ENCODE measurements at regions not wholly inside any gene's neighbourhood (a gene's known extent, or its start where the extent isn't known, plus 50 kb on each side); places are given as distances from the start of the nearest gene placed in this dataset.

DNA sequence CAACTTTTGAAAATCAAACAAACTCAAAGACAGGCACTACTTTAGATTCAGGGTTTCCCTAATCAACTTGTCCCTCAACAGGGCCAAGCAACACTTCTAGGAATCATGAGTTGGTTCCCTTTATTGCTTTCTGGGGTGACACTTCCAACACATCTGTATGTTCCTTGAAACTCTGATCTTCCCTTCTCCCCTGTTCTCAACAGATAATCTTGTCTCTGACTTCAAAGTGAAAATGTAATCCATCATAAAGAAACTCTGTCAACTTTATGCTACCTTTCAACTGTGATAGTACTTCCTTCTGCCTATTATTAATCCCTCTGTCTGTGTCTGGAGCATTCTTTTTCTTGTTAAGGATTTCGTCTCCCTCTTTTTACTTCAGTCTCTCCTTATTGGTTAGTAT is 250.1 kb upstream of the MEF2C start:
- no peak overlapping the region for H3K27ac ChIP-seq
- DNase-seq (ENCODE audit: low spot score): no peak
- ChIA-PET POLR2A (ENCODE audit: low non-redundant PET) (no interaction called here), CTCF (interaction anchor here (0.6 kb wide), 1 partner anchor 404 kb away, joined by 5 read pairs; no protein-coding TSS in a partner anchor)
- no peak for TF ChIP-seq CTCF (conservative IDR thresholded peaks at IDR 0.05; ENCODE audit: low read depth)

DNA sequence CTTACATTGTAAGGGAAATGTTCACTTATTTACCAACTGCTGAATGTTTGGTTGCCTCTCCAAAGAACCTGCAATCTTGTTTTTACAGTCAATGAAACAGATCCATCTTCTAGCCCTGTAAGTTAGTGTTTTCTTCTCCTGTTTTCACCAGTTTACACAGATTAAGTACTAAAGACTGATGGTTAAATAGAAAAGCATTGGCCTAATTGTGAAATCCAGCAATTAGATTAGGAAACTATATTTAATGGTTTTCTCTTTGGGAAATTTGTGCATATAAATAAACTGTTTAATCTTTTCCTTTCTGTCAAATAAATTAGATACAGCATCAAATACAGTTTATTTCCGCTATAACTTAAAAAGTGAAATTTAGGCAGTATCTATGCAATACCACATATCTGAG is 247.9 kb upstream of the MEF2C start:
- ChIA-PET CTCF (no interaction called here), POLR2A (ENCODE audit: low non-redundant PET) (no interaction called here)
- no peak for DNase-seq (ENCODE audit: low spot score)
- no peak for TF ChIP-seq CTCF (conservative IDR thresholded peaks at IDR 0.05; ENCODE audit: low read depth)
- H3K27ac ChIP-seq: no peak overlapping the region

DNA sequence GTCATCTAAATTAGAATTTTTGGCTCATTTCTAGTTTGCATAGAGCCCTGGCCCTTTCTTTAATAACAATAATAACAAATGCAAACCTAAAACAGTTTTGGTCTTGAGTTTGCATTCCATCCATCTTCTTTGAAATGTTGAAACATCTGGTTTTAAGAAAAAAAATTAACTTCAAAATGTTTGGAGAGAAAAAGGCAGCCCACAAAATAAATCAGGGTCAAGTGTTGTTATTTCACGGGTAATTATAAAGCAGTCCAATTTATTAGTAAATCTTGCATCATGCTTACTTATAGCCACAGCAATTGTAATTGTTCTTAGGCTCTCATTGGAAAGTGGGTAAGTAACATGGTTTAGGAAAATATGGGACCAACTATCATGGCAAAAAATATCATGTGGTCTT is 247.0 kb upstream of the MEF2C start:
- no peak for DNase-seq (ENCODE audit: low spot score)
- POLR2A ChIA-PET (ENCODE audit: low non-redundant PET): no interaction called here
- no peak for TF ChIP-seq CTCF (conservative IDR thresholded peaks at IDR 0.05; ENCODE audit: low read depth)
- CTCF ChIA-PET: no interaction called here
- no peak overlapping the region for H3K27ac ChIP-seq

GRCh38 chr5:89128906-89129625 is 246.1 kb upstream of the MEF2C start:
- CTCF ChIA-PET: interaction anchor here (0.7 kb wide), 1 partner anchor 628 kb away, joined by 3 read pairs; no protein-coding TSS in a partner anchor
- DNase-seq (ENCODE audit: low spot score): no peak
- no peak overlapping the region for H3K27ac ChIP-seq
- POLR2A ChIA-PET (ENCODE audit: low non-redundant PET): no interaction called here
- TF ChIP-seq CTCF (conservative IDR thresholded peaks at IDR 0.05; ENCODE audit: low read depth): no peak

DNA sequence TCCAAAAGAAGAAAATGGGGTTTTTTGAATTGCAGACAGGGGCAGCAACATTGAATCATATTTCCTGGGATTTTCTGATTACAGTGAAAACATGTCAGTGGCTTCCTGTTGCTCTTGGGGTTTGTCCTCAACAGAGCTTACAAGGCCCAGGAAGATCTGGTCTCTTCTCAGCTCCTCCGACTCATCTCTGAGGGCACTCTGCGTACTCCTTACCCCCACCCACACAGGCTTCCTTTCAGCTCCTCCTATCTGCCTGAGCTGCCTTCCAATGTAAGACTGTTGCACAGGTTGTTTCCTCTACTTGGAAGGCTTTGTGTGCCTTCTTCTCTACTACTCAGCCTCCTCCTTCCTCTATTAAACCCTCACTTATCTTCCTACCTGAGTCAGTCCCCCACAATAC is 245.1 kb upstream of the MEF2C start:
- DNase-seq (ENCODE audit: low spot score): no peak
- TF ChIP-seq CTCF (conservative IDR thresholded peaks at IDR 0.05; ENCODE audit: low read depth): no peak
- POLR2A ChIA-PET (ENCODE audit: low non-redundant PET): no interaction called here
- CTCF ChIA-PET: no interaction called here
- no peak overlapping the region for H3K27ac ChIP-seq

GRCh38 chr5:89127191-89127590 is 244.2 kb upstream of the MEF2C start:
- ChIA-PET POLR2A (ENCODE audit: low non-redundant PET) (no interaction called here), CTCF (no interaction called here)
- TF ChIP-seq CTCF (conservative IDR thresholded peaks at IDR 0.05; ENCODE audit: low read depth): no peak
- no peak for DNase-seq (ENCODE audit: low spot score)
- H3K27ac ChIP-seq: no peak overlapping the region
